ENCODE measurements at regions not wholly inside any gene's neighbourhood (a gene's known extent, or its start where the extent isn't known, plus 50 kb on each side); places are given as distances from the start of the nearest gene placed in this dataset.
A peak's percentile ranks its signal among the peaks of the same experiment; 100 is the strongest.

DNA sequence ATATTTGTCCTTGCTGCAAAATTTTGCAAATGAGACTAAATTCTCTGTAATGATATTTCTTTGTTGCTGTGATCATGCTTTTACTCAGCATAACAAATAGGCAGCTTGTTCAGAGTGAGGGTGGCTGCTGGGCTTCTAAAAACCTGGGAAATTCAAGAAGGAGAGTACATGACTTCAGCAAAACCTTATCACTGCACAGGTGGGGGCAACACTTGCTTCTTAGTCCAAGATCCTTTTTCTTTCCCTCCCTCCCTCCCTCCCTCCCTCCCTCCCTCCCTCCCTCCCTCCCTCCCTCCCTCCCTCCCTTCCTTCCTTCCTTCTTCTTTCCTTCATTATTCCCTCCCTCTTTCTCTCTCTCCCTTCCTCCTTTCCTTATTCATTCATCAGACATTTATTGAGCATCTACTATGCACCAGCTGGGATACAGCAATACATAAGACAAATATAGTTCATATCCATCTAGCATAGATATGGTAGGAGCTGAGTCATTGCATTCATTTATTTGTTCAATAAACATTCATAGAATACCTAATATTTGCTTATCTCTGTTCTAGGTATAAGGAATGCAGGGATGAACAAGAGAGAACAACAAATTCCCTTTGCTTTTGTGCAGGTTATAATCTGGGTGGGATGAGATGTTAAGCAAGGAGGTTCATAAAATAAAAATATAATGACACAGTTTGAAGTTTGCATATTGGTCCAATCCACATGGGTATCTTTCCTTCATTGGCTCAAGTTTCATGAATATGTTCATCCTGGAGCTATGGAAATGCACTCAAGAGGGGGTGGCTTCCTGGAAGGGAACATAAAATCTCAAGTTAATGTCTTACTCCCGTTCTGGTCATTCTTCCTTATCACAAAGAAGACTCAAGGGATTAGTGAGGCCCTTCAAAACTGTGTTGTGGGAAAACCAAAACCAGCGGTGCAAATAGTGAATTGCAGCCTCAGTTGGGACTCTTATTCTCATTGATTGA is 210.7 kb downstream of the PDCD6IP start:
- Histone ChIP-seq H2BK12ac (ENCODE audit: low read length) (no peak overlapping the region), H3K36me3 (ENCODE audit: control insufficient read depth in 1 of 2, insufficient read depth in 2 of 2, low read length in 2 of 2) (no peaks in the 10 kb centered on the region), H2AFZ (ENCODE audit: insufficient read depth, low read length, poor library complexity) (no peak overlapping the region), H3K27me3 (ENCODE audit: insufficient read depth, low read length) (no peaks in the 10 kb centered on the region), H3K4ac (ENCODE audit: low read depth, low read length) (no peak overlapping the region), H2BK5ac (ENCODE audit: low read depth, low read length, poor library complexity) (no peak overlapping the region), H4K8ac (ENCODE audit: low read depth, low read length) (no peak overlapping the region), H3K4me1 (ENCODE audit: control insufficient read depth in 1 of 2, insufficient read depth in 2 of 2, low read length in 2 of 2) (no peaks in the 10 kb centered on the region), H3K18ac (ENCODE audit: low read length) (no peak overlapping the region), H3K9me3 (ENCODE audit: insufficient read depth, low read depth, low read length) (no peaks in the 10 kb centered on the region), H2BK120ac (ENCODE audit: insufficient read depth, low read length, poor library complexity) (no peak overlapping the region), H3K27ac (ENCODE audit: low read depth, low read length) (no peak overlapping the region), H4K12ac (ENCODE audit: low read depth, low read length) (no peak overlapping the region), H3K79me2 (ENCODE audit: control insufficient read depth, insufficient read depth, low read length, poor library complexity) (no peaks in the 10 kb centered on the region), H3K9ac (ENCODE audit: low read length) (no peak overlapping the region), H3K79me1 (ENCODE audit: low read length) (no peaks in the 10 kb centered on the region), H2AK5ac (ENCODE audit: low read length) (no peak overlapping the region), H3K4me2 (ENCODE audit: low read length) (no peak overlapping the region), H3K23ac (ENCODE audit: low read length) (no peak overlapping the region), H3K4me3 (ENCODE audit: low read depth, low read length) (no peak overlapping the region), H4K91ac (ENCODE audit: low read depth, low read length) (no peak overlapping the region), H3K14ac (ENCODE audit: low read length) (no peak overlapping the region)
- DNase-seq: no peak
- no CpG with 5 or more reads among the region's 2 CpGs for WGBS (ENCODE audit: extremely low coverage, insufficient coverage, insufficient read length)

DNA sequence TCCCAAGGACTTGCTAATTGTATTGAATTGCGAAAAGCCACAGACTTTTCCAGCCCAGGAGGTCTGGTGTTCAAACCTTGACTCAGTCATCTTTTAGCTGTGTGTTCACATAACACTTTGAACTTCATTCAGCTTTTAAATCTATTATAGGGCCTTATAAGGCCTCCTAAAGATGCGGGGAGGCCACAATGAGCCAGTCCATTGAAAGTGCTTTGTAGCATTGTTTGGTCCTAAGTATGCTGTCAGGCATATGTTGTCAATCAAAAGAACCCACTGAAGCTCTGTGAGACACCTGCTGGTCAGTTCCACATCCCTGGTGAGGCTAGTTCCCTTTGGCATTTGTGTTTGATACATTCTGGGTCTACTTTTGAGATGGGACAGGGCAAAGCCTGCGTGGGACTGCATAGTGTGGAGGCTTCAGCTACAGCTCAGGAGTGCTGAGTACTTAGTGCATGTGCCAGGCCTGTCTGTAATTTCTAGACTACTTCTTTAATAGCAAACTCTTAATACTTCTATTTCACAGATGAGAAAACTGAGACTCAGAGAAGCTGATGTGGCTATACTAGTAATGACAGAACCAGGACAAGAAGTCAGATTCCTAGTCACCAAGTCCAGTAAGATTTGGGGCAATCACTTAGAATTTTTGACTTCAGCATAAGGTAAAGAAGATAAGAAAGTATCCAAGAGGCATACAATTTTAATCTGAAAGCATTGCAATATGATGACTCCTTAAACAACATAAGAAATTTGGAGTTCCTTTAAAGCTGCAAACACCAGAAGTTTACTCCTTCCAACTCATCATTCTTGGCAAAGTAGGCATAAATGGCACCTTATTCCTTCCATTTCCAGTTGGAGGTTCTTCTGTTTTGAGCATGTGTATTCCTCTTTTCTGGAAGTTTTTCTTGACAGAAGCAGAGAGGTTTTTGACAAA is 213.0 kb downstream of the PDCD6IP start:
- WGBS (ENCODE audit: extremely low coverage, insufficient coverage, insufficient read length): no CpG with 5 or more reads among the region's 3 CpGs
- no peaks in the 10 kb centered on the region for H3K79me1 ChIP-seq (ENCODE audit: low read length)
- DNase-seq: peak in 1 of 2 donors; percentile 23

GRCh38 chr3:34012102-34012461 is 213.7 kb downstream of the PDCD6IP start:
- Histone ChIP-seq H4K8ac (ENCODE audit: low read depth, low read length) (no peak overlapping the region), H3K79me2 (ENCODE audit: control insufficient read depth, insufficient read depth, low read length, poor library complexity) (no peaks in the 10 kb centered on the region), H3K4me1 (ENCODE audit: control insufficient read depth in 1 of 2, insufficient read depth in 2 of 2, low read length in 2 of 2) (no peaks in the 10 kb centered on the region), H3K79me1 (ENCODE audit: low read length) (no peaks in the 10 kb centered on the region), H2BK12ac (ENCODE audit: low read length) (no peak overlapping the region), H3K4ac (ENCODE audit: low read depth, low read length) (no peak overlapping the region), H3K18ac (ENCODE audit: low read length) (no peak overlapping the region), H4K12ac (ENCODE audit: low read depth, low read length) (no peak overlapping the region), H4K91ac (ENCODE audit: low read depth, low read length) (no peak overlapping the region), H2AK5ac (ENCODE audit: low read length) (no peak overlapping the region), H2BK120ac (ENCODE audit: insufficient read depth, low read length, poor library complexity) (no peak overlapping the region), H2AFZ (ENCODE audit: insufficient read depth, low read length, poor library complexity) (no peak overlapping the region), H3K14ac (ENCODE audit: low read length) (no peak overlapping the region), H3K36me3 (ENCODE audit: control insufficient read depth in 1 of 2, insufficient read depth in 2 of 2, low read length in 2 of 2) (no peaks in the 10 kb centered on the region), H3K9ac (ENCODE audit: low read length) (no peak overlapping the region), H3K27me3 (ENCODE audit: insufficient read depth, low read length) (no peaks in the 10 kb centered on the region), H3K23ac (ENCODE audit: low read length) (no peak overlapping the region), H3K9me3 (ENCODE audit: insufficient read depth, low read depth, low read length) (no peaks in the 10 kb centered on the region), H3K4me3 (ENCODE audit: low read depth, low read length) (no peak overlapping the region), H2BK5ac (ENCODE audit: low read depth, low read length, poor library complexity) (no peak overlapping the region), H3K27ac (ENCODE audit: low read depth, low read length) (no peak overlapping the region), H3K4me2 (ENCODE audit: low read length) (no peak overlapping the region)
- no CpG with 5 or more reads among the region's 2 CpGs for WGBS (ENCODE audit: extremely low coverage, insufficient coverage, insufficient read length)
- DNase-seq: no peak

More for the DNA sequence above, 213.0 kb downstream of the PDCD6IP start:
- Histone ChIP-seq H4K91ac (ENCODE audit: low read depth, low read length) (no peak overlapping the region), H2BK120ac (ENCODE audit: insufficient read depth, low read length, poor library complexity) (no peak overlapping the region), H3K27ac (ENCODE audit: low read depth, low read length) (no peak overlapping the region), H3K4me3 (ENCODE audit: low read depth, low read length) (no peak overlapping the region), H2BK5ac (ENCODE audit: low read depth, low read length, poor library complexity) (no peak overlapping the region), H3K14ac (ENCODE audit: low read length) (no peak overlapping the region), H3K9ac (ENCODE audit: low read length) (no peak overlapping the region), H3K4ac (ENCODE audit: low read depth, low read length) (no peak overlapping the region), H4K12ac (ENCODE audit: low read depth, low read length) (no peak overlapping the region), H2AK5ac (ENCODE audit: low read length) (no peak overlapping the region), H4K8ac (ENCODE audit: low read depth, low read length) (no peak overlapping the region), H3K4me1 (ENCODE audit: control insufficient read depth in 1 of 2, insufficient read depth in 2 of 2, low read length in 2 of 2) (no peaks in the 10 kb centered on the region), H3K79me2 (ENCODE audit: control insufficient read depth, insufficient read depth, low read length, poor library complexity) (no peaks in the 10 kb centered on the region), H3K36me3 (ENCODE audit: control insufficient read depth in 1 of 2, insufficient read depth in 2 of 2, low read length in 2 of 2) (no peaks in the 10 kb centered on the region), H3K4me2 (ENCODE audit: low read length) (no peak overlapping the region), H3K9me3 (ENCODE audit: insufficient read depth, low read depth, low read length) (no peaks in the 10 kb centered on the region), H2AFZ (ENCODE audit: insufficient read depth, low read length, poor library complexity) (no peak overlapping the region), H2BK12ac (ENCODE audit: low read length) (no peak overlapping the region), H3K27me3 (ENCODE audit: insufficient read depth, low read length) (no peaks in the 10 kb centered on the region), H3K23ac (ENCODE audit: low read length) (no peak overlapping the region), H3K18ac (ENCODE audit: low read length) (no peak overlapping the region)

DNA sequence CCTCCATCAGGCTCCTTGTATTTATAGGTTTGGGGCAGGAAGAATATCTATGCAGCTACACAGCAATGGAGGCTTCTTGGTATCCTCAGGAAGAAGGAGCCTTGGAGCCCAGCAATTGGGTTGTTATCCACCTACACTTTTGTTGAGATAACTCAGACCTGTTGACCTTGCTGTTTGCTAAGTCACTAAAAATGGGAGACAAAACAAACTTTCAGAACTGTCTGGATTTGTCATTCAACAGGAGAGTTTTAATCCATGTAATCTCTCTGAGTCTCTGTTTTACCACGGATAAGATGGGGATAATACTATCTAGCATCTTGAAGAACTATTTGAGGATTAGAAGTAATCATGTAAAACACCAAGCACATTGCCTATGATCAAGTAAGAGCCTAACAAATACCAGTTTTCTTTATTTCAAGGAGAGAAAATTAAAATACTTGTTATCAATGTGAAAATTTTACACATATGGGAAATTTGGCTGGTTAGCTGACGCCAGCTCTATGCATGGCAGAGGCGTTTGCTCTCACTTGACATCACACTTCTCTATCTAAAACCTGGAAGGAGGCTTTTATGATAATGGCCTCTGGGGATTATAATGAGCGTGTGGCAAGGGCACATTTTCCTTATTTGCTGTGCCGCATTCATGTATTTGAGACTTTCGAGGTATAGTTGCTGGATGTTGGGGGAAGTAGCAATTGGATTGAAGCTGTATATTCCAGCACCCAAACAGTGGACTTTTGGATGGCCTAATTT is 215.6 kb downstream of the PDCD6IP start:
- no peak overlapping the region for H4K12ac ChIP-seq (ENCODE audit: low read depth, low read length)
- H3K79me1 ChIP-seq (ENCODE audit: low read length): no peaks in the 10 kb centered on the region
- no peak overlapping the region for H2BK120ac ChIP-seq (ENCODE audit: insufficient read depth, low read length, poor library complexity)
- H2AK5ac ChIP-seq (ENCODE audit: low read length): no peak overlapping the region
- H3K23ac ChIP-seq (ENCODE audit: low read length): no peak overlapping the region
- H3K4me2 ChIP-seq (ENCODE audit: low read length): no peak overlapping the region
- H2BK12ac ChIP-seq (ENCODE audit: low read length): no peak overlapping the region
- H3K9ac ChIP-seq (ENCODE audit: low read length): no peak overlapping the region
- no CpG with 5 or more reads among the region's 6 CpGs for WGBS (ENCODE audit: extremely low coverage, insufficient coverage, insufficient read length)
- H2AFZ ChIP-seq (ENCODE audit: insufficient read depth, low read length, poor library complexity): no peak overlapping the region
- H3K36me3 ChIP-seq (ENCODE audit: control insufficient read depth in 1 of 2, insufficient read depth in 2 of 2, low read length in 2 of 2): no peaks in the 10 kb centered on the region
- no peak overlapping the region for H3K14ac ChIP-seq (ENCODE audit: low read length)
- H3K4ac ChIP-seq (ENCODE audit: low read depth, low read length): no peak overlapping the region
- H3K27ac ChIP-seq (ENCODE audit: low read depth, low read length): no peak overlapping the region
- H4K91ac ChIP-seq (ENCODE audit: low read depth, low read length): no peak overlapping the region
- no peaks in the 10 kb centered on the region for H3K4me1 ChIP-seq (ENCODE audit: control insufficient read depth in 1 of 2, insufficient read depth in 2 of 2, low read length in 2 of 2)
- H3K79me2 ChIP-seq (ENCODE audit: control insufficient read depth, insufficient read depth, low read length, poor library complexity): no peaks in the 10 kb centered on the region
- no peaks in the 10 kb centered on the region for H3K9me3 ChIP-seq (ENCODE audit: insufficient read depth, low read depth, low read length)
- no peak overlapping the region for H2BK5ac ChIP-seq (ENCODE audit: low read depth, low read length, poor library complexity)
- H4K8ac ChIP-seq (ENCODE audit: low read depth, low read length): no peak overlapping the region
- no peak for DNase-seq
- no peak overlapping the region for H3K18ac ChIP-seq (ENCODE audit: low read length)
- no peaks in the 10 kb centered on the region for H3K27me3 ChIP-seq (ENCODE audit: insufficient read depth, low read length)
- H3K4me3 ChIP-seq (ENCODE audit: low read depth, low read length): no peak overlapping the region

Data from trophoblast cell (in vitro differentiated cells and primary cell).